ENCODE measurements at regions not wholly inside any gene's neighbourhood (a gene's known extent, or its start where the extent isn't known, plus 50 kb on each side); places are given as distances from the start of the nearest gene placed in this dataset.

DNA sequence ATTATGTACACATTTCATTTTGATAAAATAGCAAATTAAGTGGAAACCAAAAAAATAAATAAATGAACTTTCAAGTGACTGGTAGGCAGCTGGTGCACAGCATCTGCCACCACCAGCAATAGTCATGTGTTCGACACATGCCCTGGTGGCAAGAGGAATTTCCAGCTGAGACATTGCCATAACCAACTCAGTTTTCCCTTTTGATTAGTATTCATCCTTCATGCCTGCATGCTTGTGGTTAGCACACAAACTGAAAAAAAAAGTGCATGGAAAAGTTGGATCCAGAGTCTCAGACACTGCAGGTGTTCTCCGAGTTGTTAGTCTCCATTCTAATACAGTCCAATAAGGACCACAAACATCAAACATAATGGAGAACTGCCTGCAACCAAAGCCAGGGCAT lies 156.0 kb upstream of the SOX4 start:
- no peak for TF ChIP-seq POLR2AphosphoS5 (IDR thresholded peaks at IDR 0.05; ENCODE audit: low read depth, low read length)
- TF ChIP-seq POLR2A (IDR thresholded peaks at IDR 0.05; ENCODE audit: low read depth, low read length): no peak
